SH-SY5Y (cell line): ENCODE measurements at regions not wholly inside any gene's neighbourhood (a gene's known extent, or its start where the extent isn't known, plus 50 kb on each side); places are given as distances from the start of the nearest gene placed in this dataset.

Experiments used
- GATA2 ChIP-seq: IDR thresholded peaks from 2 replicates; pipeline ENCODE4 v1.6.1; 2011; ENCODE audit warnings: mild to moderate bottlenecking, low read depth, low read length
- GATA3 ChIP-seq: IDR thresholded peaks from 2 replicates; pipeline ENCODE4 v1.6.1; 2011; ENCODE audit warnings: low read depth, mild to moderate bottlenecking, low read length, moderate library complexity

GRCh38 chr4:119894650-119895208, 171.9 kb downstream of the MAD2L1 start:
- TF ChIP-seq GATA2 (no peak), GATA3 (no peak)
